T-helper 2 cell (primary cell): ENCODE measurements at regions not wholly inside any gene's neighbourhood (a gene's known extent, or its start where the extent isn't known, plus 50 kb on each side); places are given as distances from the start of the nearest gene placed in this dataset.
"Not testable (repeated sequence)": the region's sequence is repeated elsewhere in the genome, so short reads cannot be mapped to it uniquely, and the experiment has no call there.

Experiments used
- DNase-seq, 5 experiments: peaks; one replicate each; pipeline versions ENCODE4 v3.0.0 to v3.0.0-alpha.2; 2012 to 2022

DNA sequence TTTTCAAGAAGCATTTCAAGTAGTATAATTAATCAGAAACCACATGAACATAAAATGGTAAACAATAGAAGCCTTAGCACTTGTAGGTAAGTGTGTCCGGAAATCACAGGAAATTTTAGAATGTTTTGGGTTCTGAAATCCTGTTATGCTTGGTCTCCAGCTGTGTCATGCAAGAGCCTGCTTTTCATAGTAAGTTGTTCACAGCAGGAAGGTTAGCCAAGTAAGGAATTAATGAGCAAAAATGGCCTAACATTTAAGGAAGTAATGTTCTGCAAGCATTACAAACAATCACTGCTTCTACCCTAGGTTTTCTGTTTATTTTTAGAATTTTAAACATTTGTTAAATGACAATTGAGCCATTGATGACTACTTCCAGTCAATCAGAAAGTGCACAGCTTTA lies 669.5 kb downstream of the SLCO4C1 start:
- DNase-seq, result no peak

DNA sequence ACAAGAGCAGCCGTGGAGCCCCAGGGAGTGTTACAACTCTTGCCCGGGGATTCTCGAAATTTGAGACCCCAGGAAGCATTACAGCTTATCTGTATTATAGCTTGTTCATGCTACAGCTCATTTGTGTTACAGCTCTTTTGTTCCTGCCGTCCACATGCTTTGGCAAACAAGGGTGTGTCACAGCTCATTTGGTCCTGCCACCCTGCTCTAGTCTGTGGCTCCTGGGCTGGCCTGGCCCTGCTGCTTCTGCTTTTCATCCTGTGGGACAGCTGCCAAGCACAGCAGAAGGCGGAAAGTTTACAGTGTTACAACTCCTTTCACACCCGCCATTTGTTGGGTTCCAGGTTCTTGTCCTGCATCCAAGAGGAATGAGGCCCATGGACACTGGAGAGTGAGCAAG lies 685.0 kb downstream of the SLCO4C1 start:
- DNase-seq, result no peak

- DNase-seq, result no peak
These were observed 687.8 kb downstream of the SLCO4C1 start for GRCh38 chr5:101608322-101608721.

DNA sequence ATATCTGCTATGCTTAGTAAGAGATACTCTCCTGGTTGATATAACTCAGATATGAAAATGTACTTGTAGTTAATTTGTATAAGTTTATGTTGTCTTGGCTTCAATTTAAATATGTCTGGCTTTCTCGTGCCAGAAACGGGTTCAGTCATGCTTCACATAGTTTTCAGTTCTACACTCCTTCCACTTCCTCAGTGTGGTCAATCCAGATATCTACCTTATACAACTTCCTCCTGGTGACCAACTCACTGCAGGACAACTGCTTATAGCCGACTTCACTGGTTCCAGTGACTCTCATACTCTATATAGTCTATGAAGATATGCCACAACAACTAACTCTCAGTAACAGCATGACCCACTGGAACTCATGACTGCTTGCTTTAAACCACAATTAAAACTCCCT lies 690.4 kb downstream of the SLCO4C1 start:
- DNase-seq, result no peak

DNA sequence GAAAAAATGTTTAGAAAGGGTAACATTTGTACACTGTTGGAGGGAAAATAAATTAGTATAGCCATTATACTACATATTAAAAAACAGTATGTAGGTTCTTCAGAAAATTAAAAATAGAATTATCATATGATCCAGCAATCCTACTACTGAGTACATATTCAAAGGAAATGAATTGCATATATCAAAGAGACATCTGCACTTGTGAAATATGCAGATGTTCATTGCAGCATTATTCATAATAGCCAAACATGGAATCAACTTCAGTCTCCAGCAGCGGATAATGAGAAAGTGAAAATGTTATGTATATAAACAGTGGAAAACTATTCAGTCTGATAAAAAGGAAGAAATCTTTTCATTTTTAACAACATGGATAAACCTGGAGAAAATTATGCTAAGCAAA lies 695.5 kb downstream of the SLCO4C1 start:
- DNase-seq, result no peak

GRCh38 chr5:101590384-101590783 lies 687.3 kb upstream of the ST8SIA4 start:
- DNase-seq, result no peak

DNA sequence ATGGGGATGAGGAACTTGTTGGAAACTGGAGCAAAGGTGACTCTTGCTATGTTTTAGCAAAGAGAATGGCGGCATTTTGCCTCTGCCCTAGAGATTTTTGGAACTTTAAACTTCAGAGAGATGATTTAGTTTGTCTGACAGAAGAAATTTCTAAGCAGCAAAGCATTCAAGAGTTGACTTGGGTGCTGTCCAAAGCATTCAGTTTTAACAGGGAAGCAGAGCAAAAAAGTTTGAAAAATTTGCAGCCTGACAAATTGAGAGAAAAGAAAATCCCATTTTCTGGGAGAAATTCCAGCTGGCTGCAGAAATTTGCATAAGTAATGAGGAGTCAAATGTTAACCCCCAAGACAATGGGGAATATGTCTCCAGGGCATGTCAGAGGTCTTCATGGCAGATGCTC lies 682.3 kb upstream of the ST8SIA4 start:
- no peak for DNase-seq

- DNase-seq, result no peak
These were observed 677.5 kb upstream of the ST8SIA4 start for GRCh38 chr5:101580591-101580990.

- DNase-seq, result no peak
These were observed 670.9 kb upstream of the ST8SIA4 start for GRCh38 chr5:101574017-101574416.

GRCh38 chr5:101561018-101561417 lies 657.9 kb upstream of the ST8SIA4 start:
- DNase-seq, result no peak

DNA sequence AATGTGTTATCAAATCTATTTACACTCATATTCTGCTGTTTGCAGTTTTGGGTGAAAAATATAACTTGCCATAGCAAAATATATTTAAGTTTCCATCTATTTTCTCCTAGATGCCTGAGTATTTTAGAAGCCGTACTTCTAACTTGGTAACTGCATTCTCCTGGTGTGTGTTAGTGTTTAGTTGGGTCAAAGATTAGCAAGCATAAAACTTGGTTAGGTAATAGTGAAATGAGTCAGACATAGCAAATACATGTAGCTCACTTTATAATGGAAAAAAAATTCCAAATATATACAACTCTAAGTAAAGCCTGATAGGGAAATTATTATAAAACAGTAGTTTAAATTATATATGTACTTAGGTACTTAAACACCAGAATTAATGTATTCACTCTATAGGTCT lies 640.7 kb upstream of the ST8SIA4 start:
- no peak for DNase-seq

GRCh38 chr5:101539315-101539714 lies 636.2 kb upstream of the ST8SIA4 start:
- DNase-seq, result no peak

DNA sequence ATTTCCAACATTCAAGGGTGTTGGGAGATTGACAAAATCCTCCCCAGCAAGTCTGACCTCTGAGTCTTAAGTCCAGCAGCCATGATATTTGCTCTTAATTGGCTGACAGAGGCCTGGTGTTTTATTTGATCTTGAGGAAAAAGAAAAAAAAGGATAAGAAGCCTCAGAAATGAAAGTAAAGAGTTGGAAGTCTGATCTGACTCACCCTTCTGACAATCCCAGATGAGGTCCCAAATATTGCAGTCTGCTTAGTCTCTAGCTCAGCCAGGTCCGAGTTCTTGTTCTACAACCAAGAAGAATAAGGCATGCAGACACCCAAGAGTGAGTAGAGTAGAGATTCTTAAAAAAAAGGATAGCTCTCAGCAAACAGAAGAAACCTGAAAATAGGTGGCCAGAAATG lies 632.5 kb upstream of the ST8SIA4 start:
- no peak for DNase-seq

DNA sequence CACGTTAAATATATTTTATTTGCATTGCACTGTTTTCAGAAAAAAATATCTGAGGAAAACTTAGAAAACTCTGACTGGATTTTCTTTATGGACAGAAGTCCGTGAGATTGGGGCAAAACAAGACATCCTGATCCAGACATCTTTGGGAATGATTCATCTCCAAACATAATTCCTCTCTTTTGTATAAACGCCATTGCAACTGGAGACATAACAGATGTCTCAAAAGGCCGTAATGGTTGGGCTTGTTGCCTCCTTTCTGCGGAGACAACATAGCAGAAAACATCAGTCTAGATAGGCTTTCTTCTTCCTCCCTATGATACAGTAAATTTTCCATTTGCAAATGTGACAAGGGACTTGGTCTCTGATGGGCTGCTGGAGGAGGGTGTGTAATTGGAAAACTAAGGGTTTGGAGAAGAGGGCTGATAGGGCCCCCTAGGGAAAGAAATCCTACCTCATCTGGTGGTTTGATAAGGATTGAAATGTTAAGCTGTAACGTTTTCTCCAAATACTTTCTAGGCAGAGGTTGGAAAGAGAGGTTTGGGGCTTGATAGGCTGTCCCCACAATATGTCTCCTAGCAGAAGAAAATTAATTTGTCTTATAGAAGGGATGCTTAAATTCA lies 631.5 kb upstream of the ST8SIA4 start:
- DNase-seq, result no peak

DNA sequence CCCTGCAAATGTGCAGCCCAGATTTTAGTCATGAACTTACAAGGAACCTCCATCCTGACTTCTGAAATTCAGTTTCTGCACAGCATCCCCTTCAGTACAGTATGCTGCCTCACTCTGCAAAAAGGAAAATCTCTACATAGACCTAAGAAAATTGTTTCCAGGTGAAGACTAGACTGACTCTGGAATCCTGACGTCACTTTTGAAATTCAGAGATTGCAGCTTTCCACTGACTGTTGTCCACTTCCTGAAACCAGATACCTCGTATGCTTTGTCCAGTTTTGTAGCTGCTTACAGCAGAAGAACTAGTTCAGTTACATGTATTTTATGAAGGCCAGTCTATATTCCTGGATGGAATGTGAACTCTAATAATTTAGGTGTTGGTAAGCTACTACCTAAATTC lies 629.3 kb upstream of the ST8SIA4 start:
- no peak for DNase-seq

- DNase-seq, result no peak
These were observed 627.9 kb upstream of the ST8SIA4 start for GRCh38 chr5:101531026-101531425.

- not testable (repeated sequence) for DNase-seq
These were observed 626.0 kb upstream of the ST8SIA4 start for GRCh38 chr5:101529094-101529493.

DNA sequence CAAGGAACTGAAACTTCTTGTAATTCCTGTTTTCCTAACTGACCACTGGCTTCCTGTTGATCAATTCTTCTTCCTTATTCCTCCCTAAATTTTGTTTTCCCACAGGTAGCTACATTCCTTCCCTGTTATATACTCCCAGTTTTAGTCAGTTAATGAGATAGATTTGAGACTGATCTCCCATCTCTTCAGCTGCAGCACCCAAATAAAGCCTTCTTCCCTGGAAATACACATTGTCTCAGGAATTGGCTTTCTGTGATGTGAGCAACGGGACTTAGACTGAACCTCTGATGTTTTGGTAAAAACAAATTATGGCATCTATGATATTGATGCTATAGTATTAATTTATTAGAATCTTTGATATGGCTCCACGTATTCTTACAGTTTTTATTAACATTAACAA lies 617.3 kb upstream of the ST8SIA4 start:
- no peak for DNase-seq

DNA sequence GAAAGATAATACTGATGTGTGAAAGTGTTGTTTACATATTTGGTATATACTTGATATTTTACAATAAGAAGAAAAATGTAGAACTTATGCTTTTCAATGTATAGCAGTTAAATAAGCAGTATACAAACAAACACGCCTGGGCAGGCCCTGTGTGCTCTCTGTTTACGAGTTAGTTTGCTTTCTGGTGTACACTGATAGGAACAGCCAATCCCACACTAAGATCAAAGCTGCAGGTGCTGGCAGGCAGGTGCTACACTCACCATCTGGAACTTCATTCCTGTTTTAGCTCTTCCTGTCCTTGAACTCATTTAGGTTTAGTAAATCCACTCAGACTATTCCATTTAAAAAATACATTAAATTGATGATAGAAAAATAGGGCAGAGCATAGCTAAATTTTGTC lies 614.7 kb upstream of the ST8SIA4 start:
- DNase-seq, result no peak

GRCh38 chr5:101515721-101516120 lies 612.6 kb upstream of the ST8SIA4 start:
- DNase-seq, result no peak

DNA sequence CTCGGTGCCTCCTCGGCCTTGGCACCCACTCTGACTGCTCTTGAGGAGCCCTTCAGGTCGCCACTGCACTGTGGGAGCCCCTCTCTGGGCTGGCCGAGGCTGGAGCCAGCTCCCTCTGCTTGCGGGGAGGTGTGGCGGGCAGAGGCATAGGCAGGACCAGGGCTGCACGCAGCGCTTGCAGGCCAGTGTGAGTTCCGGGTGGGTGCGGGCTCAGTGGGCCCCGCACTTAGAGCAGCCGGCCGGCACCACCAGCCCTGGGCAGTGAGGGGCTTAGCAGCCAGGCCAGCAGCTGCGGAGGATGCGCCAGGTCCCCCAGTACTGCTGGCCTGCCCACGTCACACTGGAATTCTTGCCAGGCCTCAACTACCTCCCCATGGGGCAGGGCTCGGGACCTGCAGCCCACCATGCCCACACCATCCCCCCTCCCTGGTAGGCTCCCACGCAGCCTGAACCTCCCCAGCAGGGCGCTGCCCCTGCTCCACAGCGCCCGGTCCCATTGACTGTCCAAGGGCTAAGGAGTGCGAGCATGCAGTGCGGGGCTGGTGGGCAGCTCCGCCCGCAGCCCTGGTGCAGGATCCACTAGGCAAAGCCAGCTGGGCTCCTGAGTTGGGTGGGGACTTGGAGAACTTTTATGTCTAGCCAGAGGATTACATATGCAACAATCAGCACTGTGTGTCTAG lies 602.9 kb upstream of the ST8SIA4 start:
- DNase-seq, result peak in 1 of 5 experiments; percentile 9

- no peak for DNase-seq
These were observed 579.8 kb upstream of the ST8SIA4 start for GRCh38 chr5:101482931-101483330.

- DNase-seq, result no peak
These were observed 570.4 kb upstream of the ST8SIA4 start for GRCh38 chr5:101473483-101473882.

- no peak for DNase-seq
These were observed 558.4 kb upstream of the ST8SIA4 start for GRCh38 chr5:101461455-101461854.

DNA sequence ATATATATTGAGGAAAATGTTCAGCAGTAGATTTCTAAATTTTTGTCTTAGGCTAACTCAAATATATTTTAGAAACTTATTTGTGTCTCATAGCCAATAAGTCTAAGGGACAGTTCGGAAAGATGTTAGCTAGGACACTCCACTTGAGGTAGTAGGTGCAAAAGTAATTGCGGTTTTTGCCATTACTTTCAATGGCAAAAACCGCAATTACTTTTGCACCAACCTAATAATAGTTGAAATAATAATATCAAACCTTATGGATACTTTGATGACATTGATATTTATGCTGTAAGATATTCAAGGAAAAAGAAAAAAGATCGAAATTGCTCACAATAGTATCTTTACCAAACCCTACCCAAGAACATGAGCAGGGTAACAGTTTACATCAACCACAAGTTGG lies 555.5 kb upstream of the ST8SIA4 start:
- no peak for DNase-seq
